GM12878 (cell line): ENCODE measurements at regions not wholly inside any gene's neighbourhood (a gene's known extent, or its start where the extent isn't known, plus 50 kb on each side); places are given as distances from the start of the nearest gene placed in this dataset.

Experiments used
- ATAC-seq: fragments of 200-7000 bp; cut with Tn5 transposase; 3 replicates; pipeline ENCODE4 v1.9.1; 2020; ENCODE audit warnings: mild to moderate bottlenecking, moderate library complexity
- BruUV-seq: library from RNA; stranded (reverse); fragments of 400-500 nt; replicated peaks from 2 replicates; lab custom pipeline; 2021; lab: Mats Ljungman, UMichigan
- CTCF ChIA-PET: fragments of 300-600 bp; sonication (Branson Sonifier 250); formaldehyde crosslinking; extraction: SDS; loops from one replicate; lab custom pipeline; 2021; ENCODE audit warnings: inconsistent platforms; lab: Yijun Ruan, JAX
- POLR2A ChIA-PET: fragments of 350-600 bp; formaldehyde crosslinking; extraction: SDS; loops from one replicate; lab custom pipeline; 2021; ENCODE audit warnings: inconsistent platforms; lab: Charles Lee
- RAD21 ChIA-PET: fragments of 300-600 bp; sonication (Branson Sonifier 250); formaldehyde crosslinking; loops from one replicate; lab custom pipeline; 2023; ENCODE audit warnings: antibody characterized with exemption; ENCODE audit not compliant: unreplicated experiment; lab: Charles Lee
- SMC1A ChIA-PET: fragments of 300-600 bp; sonication (Branson Sonifier 250); formaldehyde crosslinking; loops from one replicate; lab custom pipeline; 2023; ENCODE audit not compliant: unreplicated experiment, uncharacterized antibody; lab: Charles Lee
- DNase-seq: peaks from one replicate; pipeline ENCODE4 v3.0.0-alpha.2; 2011; ENCODE audit warnings: low read depth, low spot score
- FAIRE-seq: peaks from 3 replicates; lab custom pipeline; 2011; peaks lifted over from hg19 to GRCh38; lab: Jason Lieb, UNC
- H2AFZ ChIP-seq: 2 replicates; pipeline ENCODE4 v1.6.0; 2011; ENCODE audit warnings: low read depth, low read length, control low read depth; ENCODE audit not compliant: control insufficient read depth
- H3K27ac ChIP-seq: 2 replicates; pipeline ENCODE4 v1.5.1; 2011; ENCODE audit warnings: control low read depth; ENCODE audit not compliant: control insufficient read depth, insufficient read depth
- H3K27me3 ChIP-seq, 2 experiments: replicated peaks in 1 of 2; 2 replicates each; pipeline versions ENCODE4 v1.6.0 to v1.6.1; 2011; ENCODE audit warnings: low read length in 1 of 2; ENCODE audit not compliant: control insufficient read depth in 2 of 2, insufficient read depth in 2 of 2
- H3K36me3 ChIP-seq, 2 experiments: 2 replicates each; pipeline ENCODE4 v1.5.1; 2011; ENCODE audit warnings: low read length in 1 of 2; ENCODE audit not compliant: control insufficient read depth in 2 of 2, insufficient read depth in 2 of 2
- H3K4me1 ChIP-seq: 2 replicates; pipeline ENCODE4 v1.6.1; 2011; ENCODE audit warnings: mild to moderate bottlenecking, low read length, moderate library complexity, mixed read lengths; ENCODE audit not compliant: control insufficient read depth, insufficient read depth
- H3K4me2 ChIP-seq: 2 replicates; pipeline ENCODE4 v1.6.0; 2011; ENCODE audit warnings: control low read depth; ENCODE audit not compliant: control insufficient read depth, insufficient read depth
- H3K4me3 ChIP-seq: fragments of 200-600 bp; sonication (generic); 2 replicates; pipeline ENCODE4 v1.5.1; 2016
- H3K79me2 ChIP-seq: 2 replicates; pipeline ENCODE4 v1.6.0; 2011; ENCODE audit warnings: low read length; ENCODE audit not compliant: control insufficient read depth, insufficient read depth
- H3K9ac ChIP-seq: 2 replicates; pipeline ENCODE4 v1.8.0; 2011; ENCODE audit warnings: low read length, control low read depth, mixed read lengths; ENCODE audit not compliant: control insufficient read depth, insufficient read depth
- H3K9me3 ChIP-seq: replicated peaks from 3 replicates; pipeline ENCODE4 v1.5.1; 2011; ENCODE audit warnings: mild to moderate bottlenecking, low read length; ENCODE audit not compliant: control insufficient read depth, insufficient read depth
- H4K20me1 ChIP-seq: 2 replicates; pipeline ENCODE4 v1.6.0; 2011; ENCODE audit not compliant: control insufficient read depth, insufficient read depth
- CBX3 ChIP-seq: fragments of 200-600 bp; sonication (generic); IDR thresholded peaks from 2 replicates; pipeline ENCODE4 v1.6.1; 2016; ENCODE audit warnings: low read depth, borderline replicate concordance
- GATAD2B ChIP-seq: fragments of 450-650 bp; conservative IDR thresholded peaks from 2 replicates; pipeline ENCODE4 v1.6.1; 2017; ENCODE audit warnings: low read depth, mild to moderate bottlenecking, moderate library complexity
- HCFC1 ChIP-seq: fragments of 150-350 bp; IDR thresholded peaks from 2 replicates; pipeline ENCODE4 v1.6.1; 2014; ENCODE audit warnings: low read length
- IRF3 ChIP-seq: fragments of 450-650 bp; IDR thresholded peaks from 2 replicates; pipeline ENCODE4 v1.6.1; 2014; ENCODE audit warnings: mild to moderate bottlenecking
- MTA3 ChIP-seq: IDR thresholded peaks from 2 replicates; pipeline ENCODE4 v1.6.1; 2012; ENCODE audit warnings: low read length, inconsistent platforms, borderline replicate concordance
- POLR2A ChIP-seq: IDR thresholded peaks from 2 replicates; pipeline ENCODE4 v1.6.1; 2011; ENCODE audit warnings: low read depth, mild to moderate bottlenecking, low read length
- TCF12 ChIP-seq: IDR thresholded peaks from 2 replicates; pipeline ENCODE4 v1.6.1; 2011; ENCODE audit warnings: low read depth, mild to moderate bottlenecking, low read length
- TCF3 ChIP-seq: IDR thresholded peaks from 2 replicates; pipeline ENCODE4 v1.6.1; 2012; ENCODE audit warnings: low read depth, mild to moderate bottlenecking, low read length, borderline replicate concordance; ENCODE audit not compliant: insufficient read depth
- ZNF274 ChIP-seq: IDR thresholded peaks from one replicate; pipeline ENCODE4 v1.8.0; 2011; ENCODE audit not compliant: insufficient read length, insufficient read depth
- WGBS: methylation state at CpG from one replicate; pipeline ENCODE4 v1.1.6; 2016; ENCODE audit warnings: low lambda C conversion rate; ENCODE audit not compliant: insufficient replicate concordance, insufficient coverage; ENCODE audit errors: missing lambda C conversion rate; 5-methylcytosine and 5-hydroxymethylcytosine counted together
- in situ Hi-C: fragments of 300-500 bp; cut with MboI; formaldehyde crosslinking; loops from 9 replicates; pipeline ENCODE4 v1.14.3; 2018; ENCODE audit warnings: mixed read lengths
- intact Hi-C: fragments of 100-400 bp; cut with micrococcal nuclease; formaldehyde crosslinking; loops from one replicate; pipeline ENCODE4 v1.14.2; 2022; ENCODE audit not compliant: unreplicated experiment
- TF ChIP-seq, protein P1 (sequence below): fragments of 450-650 bp; IDR thresholded peaks from 2 replicates; pipeline ENCODE4 v1.6.1; 2017; ENCODE audit warnings: mild to moderate bottlenecking, moderate library complexity
- TF ChIP-seq, protein P2 (sequence below): fragments of 450-650 bp; IDR thresholded peaks from 2 replicates; pipeline ENCODE4 v1.6.1; 2017; ENCODE audit warnings: low read depth, mild to moderate bottlenecking, moderate library complexity

DNA sequence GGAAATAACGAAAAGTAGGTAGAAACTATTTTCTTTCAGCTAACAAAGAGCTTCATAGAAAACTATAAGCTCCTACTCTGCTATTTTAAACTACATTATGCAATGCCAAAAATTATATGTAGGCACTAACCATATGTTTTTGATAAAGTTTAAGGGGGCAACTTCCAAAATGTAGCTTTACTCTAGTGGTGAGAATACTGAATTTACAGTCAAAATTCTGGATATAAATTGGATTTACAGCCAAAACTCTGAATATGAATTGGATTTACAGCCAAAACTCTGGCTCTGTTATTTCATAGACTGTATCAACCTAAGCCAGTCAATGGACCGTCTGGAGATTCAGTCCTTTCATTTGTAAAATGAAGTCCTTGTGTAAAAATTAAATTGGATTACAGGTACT, 86.8 kb upstream of the ANK3 start:
- POLR2A ChIA-PET: interaction anchor here (0.5 kb wide), 1 partner anchor 281 kb away, joined by 10 read pairs; no protein-coding TSS in a partner anchor
- WGBS: 18% methylated on average over 2 of the region's 2 CpGs
- BruUV-seq: no TSS peak

GRCh38 chr10:60473557-60473956, 83.9 kb upstream of the ANK3 start:
- ATAC-seq (no peak), FAIRE-seq (no peak)
- TF ChIP-seq HCFC1: no peak
- TF ChIP-seq, protein P1, sequence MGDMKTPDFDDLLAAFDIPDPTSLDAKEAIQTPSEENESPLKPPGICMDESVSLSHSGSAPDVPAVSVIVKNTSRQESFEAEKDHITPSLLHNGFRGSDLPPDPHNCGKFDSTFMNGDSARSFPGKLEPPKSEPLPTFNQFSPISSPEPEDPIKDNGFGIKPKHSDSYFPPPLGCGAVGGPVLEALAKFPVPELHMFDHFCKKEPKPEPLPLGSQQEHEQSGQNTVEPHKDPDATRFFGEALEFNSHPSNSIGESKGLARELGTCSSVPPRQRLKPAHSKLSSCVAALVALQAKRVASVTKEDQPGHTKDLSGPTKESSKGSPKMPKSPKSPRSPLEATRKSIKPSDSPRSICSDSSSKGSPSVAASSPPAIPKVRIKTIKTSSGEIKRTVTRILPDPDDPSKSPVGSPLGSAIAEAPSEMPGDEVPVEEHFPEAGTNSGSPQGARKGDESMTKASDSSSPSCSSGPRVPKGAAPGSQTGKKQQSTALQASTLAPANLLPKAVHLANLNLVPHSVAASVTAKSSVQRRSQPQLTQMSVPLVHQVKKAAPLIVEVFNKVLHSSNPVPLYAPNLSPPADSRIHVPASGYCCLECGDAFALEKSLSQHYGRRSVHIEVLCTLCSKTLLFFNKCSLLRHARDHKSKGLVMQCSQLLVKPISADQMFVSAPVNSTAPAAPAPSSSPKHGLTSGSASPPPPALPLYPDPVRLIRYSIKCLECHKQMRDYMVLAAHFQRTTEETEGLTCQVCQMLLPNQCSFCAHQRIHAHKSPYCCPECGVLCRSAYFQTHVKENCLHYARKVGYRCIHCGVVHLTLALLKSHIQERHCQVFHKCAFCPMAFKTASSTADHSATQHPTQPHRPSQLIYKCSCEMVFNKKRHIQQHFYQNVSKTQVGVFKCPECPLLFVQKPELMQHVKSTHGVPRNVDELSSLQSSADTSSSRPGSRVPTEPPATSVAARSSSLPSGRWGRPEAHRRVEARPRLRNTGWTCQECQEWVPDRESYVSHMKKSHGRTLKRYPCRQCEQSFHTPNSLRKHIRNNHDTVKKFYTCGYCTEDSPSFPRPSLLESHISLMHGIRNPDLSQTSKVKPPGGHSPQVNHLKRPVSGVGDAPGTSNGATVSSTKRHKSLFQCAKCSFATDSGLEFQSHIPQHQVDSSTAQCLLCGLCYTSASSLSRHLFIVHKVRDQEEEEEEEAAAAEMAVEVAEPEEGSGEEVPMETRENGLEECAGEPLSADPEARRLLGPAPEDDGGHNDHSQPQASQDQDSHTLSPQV: no peak
- TF ChIP-seq CBX3: no peak
- no peak for TF ChIP-seq IRF3
- TF ChIP-seq ZNF274: no peak
- no peak for TF ChIP-seq POLR2A
- TF ChIP-seq TCF12: no peak
- TF ChIP-seq MTA3: no peak
- TF ChIP-seq TCF3: no peak
- TF ChIP-seq, protein P2, sequence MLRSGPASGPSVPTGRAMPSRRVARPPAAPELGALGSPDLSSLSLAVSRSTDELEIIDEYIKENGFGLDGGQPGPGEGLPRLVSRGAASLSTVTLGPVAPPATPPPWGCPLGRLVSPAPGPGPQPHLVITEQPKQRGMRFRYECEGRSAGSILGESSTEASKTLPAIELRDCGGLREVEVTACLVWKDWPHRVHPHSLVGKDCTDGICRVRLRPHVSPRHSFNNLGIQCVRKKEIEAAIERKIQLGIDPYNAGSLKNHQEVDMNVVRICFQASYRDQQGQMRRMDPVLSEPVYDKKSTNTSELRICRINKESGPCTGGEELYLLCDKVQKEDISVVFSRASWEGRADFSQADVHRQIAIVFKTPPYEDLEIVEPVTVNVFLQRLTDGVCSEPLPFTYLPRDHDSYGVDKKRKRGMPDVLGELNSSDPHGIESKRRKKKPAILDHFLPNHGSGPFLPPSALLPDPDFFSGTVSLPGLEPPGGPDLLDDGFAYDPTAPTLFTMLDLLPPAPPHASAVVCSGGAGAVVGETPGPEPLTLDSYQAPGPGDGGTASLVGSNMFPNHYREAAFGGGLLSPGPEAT: no peak

More for the DNA sequence above, 86.8 kb upstream of the ANK3 start:
- Histone ChIP-seq H4K20me1 (no peaks in the 10 kb centered on the region), H3K9ac (no peak overlapping the region), H3K4me2 (no peak overlapping the region), H3K4me3 (no peak overlapping the region), H3K27ac (no peak overlapping the region), H3K9me3 (no peaks in the 10 kb centered on the region), H3K36me3 (no peaks in the 10 kb centered on the region), H2AFZ (no peak overlapping the region), H3K27me3 (no peaks in the 10 kb centered on the region), H3K4me1 (no peaks in the 10 kb centered on the region)
- in situ Hi-C loops: no loop called here
- intact Hi-C loops: no loop called here
- no peak for DNase-seq
- ChIA-PET SMC1A (no interaction called here), CTCF (no interaction called here)
- no peak for FAIRE-seq
- ATAC-seq: no peak
- no peak for TF ChIP-seq GATAD2B
- TF ChIP-seq, all 136 proteins: peak for 0
- H3K79me2 ChIP-seq: no peaks in the 10 kb centered on the region
- RAD21 ChIA-PET: no interaction called here

More at GRCh38 chr10:60473557-60473956, 83.9 kb upstream of the ANK3 start:
- Histone ChIP-seq H4K20me1 (no peaks in the 10 kb centered on the region), H3K4me3 (no peak overlapping the region), H3K79me2 (no peaks in the 10 kb centered on the region), H3K36me3 (no peaks in the 10 kb centered on the region), H3K9ac (no peak overlapping the region), H3K27ac (no peak overlapping the region), H3K4me2 (no peak overlapping the region), H2AFZ (no peak overlapping the region), H3K4me1 (no peaks in the 10 kb centered on the region), H3K27me3 (no peaks in the 10 kb centered on the region), H3K9me3 (no peaks in the 10 kb centered on the region)
- SMC1A ChIA-PET: no interaction called here
- POLR2A ChIA-PET: no interaction called here
- in situ Hi-C loops: no loop called here
- RAD21 ChIA-PET: no interaction called here
- intact Hi-C loops: no loop called here
- CTCF ChIA-PET: no interaction called here
- BruUV-seq: no TSS peak
- no peak for DNase-seq
- 25% methylated on average over 2 of the region's 2 CpGs for WGBS
